Left kidney (tissue), 1 donor: ENCODE measurements at regions not wholly inside any gene's neighbourhood (a gene's known extent, or its start where the extent isn't known, plus 50 kb on each side); places are given as distances from the start of the nearest gene placed in this dataset.

Experiments
- DNase-seq: peaks from one replicate; pipeline ENCODE4 v3.0.0-alpha.2; 2013

- no peak for DNase-seq
Measured at GRCh38 chr15:39354189-39354588, 226.7 kb upstream of the THBS1 start.

DNA sequence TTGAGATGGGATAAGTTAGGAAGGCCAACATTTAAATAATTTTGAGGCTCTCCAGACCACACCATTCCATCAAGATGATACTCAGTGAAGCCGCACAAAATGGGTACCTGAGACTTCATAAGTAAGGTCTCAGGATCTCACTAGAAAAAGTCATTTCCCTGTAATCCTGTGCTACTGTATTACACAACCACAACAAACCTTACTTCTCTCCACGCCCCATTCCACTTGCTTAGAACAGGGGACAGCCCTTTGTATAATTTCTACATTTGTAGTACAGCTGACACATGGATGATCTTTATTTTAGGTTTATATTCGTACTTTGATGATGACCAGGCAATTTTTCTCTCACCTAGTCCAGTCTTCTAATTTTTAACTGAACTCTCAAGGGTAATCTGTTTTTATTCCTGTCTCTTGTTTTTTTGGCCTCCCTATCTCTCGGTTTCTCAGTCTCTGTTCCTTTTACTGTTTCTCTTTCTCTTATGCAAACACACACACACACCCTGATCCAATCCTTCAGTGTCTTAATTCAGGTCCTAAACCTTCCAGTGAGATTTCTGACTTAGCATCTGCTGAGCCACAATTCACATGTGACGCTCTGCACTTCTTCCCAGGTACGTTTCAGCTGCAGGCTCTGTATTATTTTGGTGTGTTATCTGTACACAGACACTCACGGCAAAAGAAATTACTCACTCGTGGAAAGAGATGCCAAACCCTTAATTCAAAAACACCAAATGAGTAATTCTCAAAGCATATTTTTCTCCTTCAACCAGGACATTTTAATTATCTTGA lies 223.2 kb upstream of the THBS1 start:
- no peak for DNase-seq

DNA sequence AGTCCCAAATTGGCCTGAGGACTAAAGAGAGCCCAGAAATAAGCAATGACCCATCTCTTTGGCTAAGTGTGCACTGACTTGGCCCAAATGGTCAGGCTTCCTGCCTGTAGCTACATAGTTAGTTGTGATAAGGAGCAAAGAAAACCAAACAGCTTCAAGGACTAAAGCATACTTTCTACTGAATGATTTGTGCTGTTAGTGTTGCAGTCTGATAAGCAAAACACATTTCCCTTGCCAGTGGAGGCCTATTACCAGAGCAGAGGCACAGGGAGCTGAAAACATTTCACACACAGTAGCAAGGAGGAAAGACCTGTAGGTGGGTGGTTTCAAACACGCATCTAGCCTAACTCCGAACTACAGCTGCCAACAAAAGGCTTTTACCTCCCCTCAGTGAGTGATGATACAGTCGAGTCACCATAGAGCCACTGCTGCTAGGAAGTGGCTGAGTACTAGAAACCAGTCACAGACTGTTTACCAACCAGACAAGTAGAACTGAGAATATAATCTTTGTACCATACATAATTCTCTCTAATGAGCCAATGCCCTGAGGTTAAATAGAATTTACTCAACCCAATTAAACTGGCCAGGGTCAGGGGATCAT lies 222.3 kb upstream of the THBS1 start:
- DNase-seq = peak; percentile 11

DNA sequence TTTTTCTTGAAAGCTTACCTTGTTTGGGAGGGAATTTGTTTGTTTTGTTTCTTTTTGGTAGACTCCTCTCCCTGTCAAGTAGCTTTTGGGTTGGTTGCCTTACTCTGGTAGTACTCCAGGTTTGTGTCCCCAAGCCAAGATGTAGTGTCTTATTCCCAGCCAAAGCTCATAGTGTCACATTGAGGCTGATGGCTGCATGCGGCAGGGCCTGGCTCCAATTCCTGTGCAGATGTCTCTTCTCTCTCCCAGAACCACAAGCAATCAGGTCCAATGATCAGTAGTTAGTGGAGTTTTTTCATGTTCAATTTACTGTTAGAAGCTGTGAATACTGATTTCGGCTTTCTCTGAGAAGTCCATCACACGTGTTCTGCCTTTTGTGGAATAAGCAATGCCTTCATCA lies 221.1 kb upstream of the THBS1 start:
- no peak for DNase-seq

GRCh38 chr15:39360452-39360851 lies 220.4 kb upstream of the THBS1 start:
- no peak for DNase-seq

DNA sequence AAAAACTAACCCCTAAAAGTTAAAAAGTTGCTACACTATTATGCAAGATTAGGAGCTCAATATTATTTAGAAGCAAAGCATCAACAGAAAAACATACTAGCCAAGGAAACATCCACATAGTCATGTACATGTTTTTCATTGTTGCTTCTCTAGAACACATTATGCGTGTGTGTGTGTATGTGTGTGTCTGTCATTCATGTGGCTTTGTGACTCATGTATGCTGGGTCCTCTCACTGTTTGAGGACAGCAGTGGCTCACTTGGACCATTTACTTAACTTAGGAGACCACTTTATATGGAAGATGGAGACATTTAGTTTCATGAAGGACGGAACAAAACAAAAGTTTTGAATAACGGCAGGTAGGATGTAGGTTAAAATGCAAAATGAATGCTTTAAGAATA lies 219.4 kb upstream of the THBS1 start:
- no peak for DNase-seq

- peak; percentile 53 for DNase-seq
Measured at GRCh38 chr15:39362821-39363561, 217.9 kb upstream of the THBS1 start.

- no peak for DNase-seq
Measured at GRCh38 chr15:39363761-39364586, 216.9 kb upstream of the THBS1 start.

DNA sequence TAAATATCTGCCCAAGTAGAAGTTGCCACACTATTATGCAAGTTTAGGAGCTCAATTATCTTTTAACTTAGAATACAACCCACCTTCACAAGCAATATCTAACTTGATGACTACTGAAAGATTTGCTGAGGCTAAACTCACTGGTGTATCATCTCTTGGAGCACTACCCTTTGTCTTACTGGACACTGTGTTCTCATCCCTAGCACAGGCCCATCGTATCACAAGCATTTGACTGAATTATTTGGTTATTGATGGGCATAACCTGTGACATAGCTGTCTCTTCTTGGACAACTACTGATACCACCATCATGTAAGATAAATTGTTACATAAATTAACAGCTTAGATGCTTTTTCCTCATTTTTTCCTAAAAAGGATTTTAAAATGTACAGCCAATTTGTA lies 216.2 kb upstream of the THBS1 start:
- DNase-seq = no peak

GRCh38 chr15:39365161-39365560 lies 215.7 kb upstream of the THBS1 start:
- no peak for DNase-seq

- no peak for DNase-seq
Measured at GRCh38 chr15:39365873-39366272, 215.0 kb upstream of the THBS1 start.

DNA sequence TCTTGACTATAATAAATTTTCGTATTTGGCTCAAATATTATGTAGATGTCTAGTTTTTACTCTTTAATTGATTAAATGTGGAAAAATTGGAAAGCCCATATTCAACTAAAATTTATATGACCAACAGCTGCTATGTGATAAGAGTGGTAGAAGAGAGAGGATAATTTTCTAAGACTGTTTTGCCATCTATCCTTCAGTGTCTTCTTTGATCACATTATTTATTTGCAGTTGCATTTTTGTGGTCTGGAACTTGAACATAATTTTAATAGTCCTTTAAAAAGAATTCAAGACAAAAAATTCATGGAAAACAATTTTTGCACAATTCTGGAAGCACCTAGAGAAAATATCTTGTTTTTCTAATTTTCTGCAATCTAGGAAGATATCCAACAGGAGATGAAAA lies 213.3 kb upstream of the THBS1 start:
- DNase-seq = no peak

GRCh38 chr15:39369768-39370167 lies 211.1 kb upstream of the THBS1 start:
- no peak for DNase-seq

- DNase-seq = no peak
Measured at GRCh38 chr15:39376371-39376909, 204.4 kb upstream of the THBS1 start.

DNA sequence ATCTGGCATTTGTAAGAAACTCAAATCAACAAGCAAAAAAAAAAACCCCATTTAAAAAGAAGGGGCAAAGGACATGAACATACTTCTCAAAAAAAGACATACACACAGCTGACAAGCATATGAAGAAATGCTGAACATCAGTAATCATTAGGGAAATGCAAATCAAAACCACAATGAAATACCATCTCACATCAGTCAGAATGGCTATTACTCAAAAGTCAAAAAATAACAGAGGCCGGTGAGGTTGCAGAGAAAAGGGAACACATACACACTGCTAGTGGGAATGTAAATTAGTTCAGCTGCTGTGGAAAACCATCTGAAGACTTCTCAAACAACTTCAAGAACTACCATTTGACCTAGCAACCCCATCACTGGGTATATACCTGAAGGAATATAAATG lies 199.4 kb upstream of the THBS1 start:
- DNase-seq = no peak

GRCh38 chr15:39388118-39388517 lies 192.8 kb upstream of the THBS1 start:
- DNase-seq = no peak

DNA sequence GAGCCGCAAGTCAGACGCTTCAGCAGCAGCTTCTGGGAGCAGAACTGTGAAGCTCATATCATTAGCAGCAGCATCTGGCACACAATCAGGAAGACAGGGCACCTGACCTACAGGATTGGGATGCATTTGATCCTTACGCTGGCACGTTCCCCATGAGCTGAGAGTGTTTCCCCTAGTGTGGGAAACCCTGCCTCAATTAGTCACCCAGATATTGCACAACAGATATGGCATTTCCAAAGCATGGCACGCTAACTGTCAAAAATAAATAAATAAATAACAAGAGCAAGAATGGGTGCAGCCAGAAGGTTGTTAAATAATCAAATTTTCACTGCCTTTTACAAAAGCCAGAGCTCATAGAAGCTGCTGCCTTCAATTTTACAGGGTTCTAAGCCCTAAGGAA lies 189.6 kb upstream of the THBS1 start:
- no peak for DNase-seq

DNA sequence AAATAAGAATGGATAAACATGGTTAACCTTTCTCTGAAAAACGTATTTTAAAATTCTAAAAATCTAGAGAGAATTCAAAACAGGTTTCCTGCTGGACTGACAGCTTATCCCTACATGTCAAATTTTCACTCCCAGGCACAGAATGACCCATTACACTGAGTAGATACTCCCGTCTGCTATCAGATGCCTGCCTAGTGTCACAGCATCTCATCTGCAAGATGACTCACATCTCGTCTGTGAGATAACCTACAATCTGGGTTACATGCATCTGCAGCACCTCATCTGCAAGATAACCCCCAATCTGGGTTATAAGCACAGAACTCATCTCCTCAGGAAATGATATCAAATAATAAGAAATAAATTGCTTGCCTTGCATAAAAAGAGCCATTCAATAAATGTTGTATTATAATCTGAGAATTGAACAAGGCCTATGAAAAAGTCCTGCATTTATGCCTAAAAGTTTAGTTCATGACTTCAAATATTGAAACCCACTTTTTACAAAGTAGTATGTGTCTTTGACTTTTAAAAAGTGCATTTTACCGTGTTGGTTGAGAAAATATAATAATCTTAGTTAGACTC lies 188.3 kb upstream of the THBS1 start:
- no peak for DNase-seq

DNA sequence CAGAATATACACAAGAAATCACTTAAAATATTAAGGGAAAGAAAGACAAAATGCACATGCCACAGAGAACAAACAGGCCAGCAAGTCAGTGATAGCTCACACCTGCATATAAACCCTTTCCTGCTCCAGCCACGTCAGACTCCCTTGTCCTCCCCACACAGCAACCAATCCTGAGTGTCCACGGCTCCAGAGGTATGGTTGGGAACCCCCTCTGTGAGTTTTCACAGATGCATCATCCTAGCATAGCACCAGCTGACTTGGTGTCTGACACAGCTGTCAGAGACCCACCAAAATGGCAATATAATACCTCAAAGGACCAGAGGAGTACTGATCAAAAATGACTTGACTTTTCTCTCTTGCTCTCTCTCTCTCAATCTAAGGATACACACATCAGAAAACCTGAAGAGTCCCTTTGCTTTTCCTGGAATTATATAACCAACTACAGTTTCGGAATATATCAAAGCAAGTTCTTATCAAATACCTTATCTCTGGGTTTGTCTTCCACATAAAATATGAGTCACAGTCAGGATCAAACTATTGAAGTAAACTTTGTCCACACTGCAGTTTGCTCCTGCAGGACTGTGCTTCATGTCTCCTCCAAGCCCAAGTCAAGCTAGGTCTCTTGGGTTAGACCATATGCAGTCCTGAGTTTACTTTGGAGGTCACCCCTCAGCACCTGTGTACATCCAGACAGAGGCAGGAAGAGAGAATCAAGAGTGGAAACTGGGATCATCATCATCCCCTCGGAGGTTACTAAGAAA lies 187.1 kb upstream of the THBS1 start:
- DNase-seq = no peak

- DNase-seq = no peak
Measured at GRCh38 chr15:39394496-39394895, 186.4 kb upstream of the THBS1 start.
